Aorta (tissue), 5 donors: ENCODE measurements at regions not wholly inside any gene's neighbourhood (a gene's known extent, or its start where the extent isn't known, plus 50 kb on each side); places are given as distances from the start of the nearest gene placed in this dataset.

Experiments used
- ATAC-seq: fragments of 200-7000 bp; cut with Tn5 transposase; one replicate; pipeline ENCODE4 v1.9.1; 2022; ENCODE audit warnings: moderate library complexity; ENCODE audit not compliant: low FRiP score
- DNase-seq, 2 donors: peaks; one replicate each; pipeline ENCODE4 v3.0.0-alpha.2; 2020
- H3K27ac ChIP-seq, 2 donors: one replicate each; pipeline ENCODE4 v1.5.1; 2013; ENCODE audit warnings: low read length in 2 of 2, mild to moderate bottlenecking in 2 of 2, moderate library complexity in 2 of 2, control low read depth in 1 of 2, inconsistent platforms in 1 of 2, low read depth in 1 of 2
- H3K27me3 ChIP-seq, 2 donors: one replicate each; pipeline ENCODE4 v1.6.1; 2013; ENCODE audit warnings: control low read depth in 1 of 2, low read length in 1 of 2, mild to moderate bottlenecking in 1 of 2, moderate library complexity in 1 of 2; ENCODE audit not compliant: insufficient read depth in 2 of 2, control insufficient read depth in 1 of 2
- H3K36me3 ChIP-seq, 2 donors: one replicate each; pipeline ENCODE4 v1.6.1; 2013; ENCODE audit warnings: control low read depth in 1 of 2, low read length in 1 of 2, mild to moderate bottlenecking in 1 of 2; ENCODE audit not compliant: insufficient read depth in 2 of 2, control insufficient read depth in 1 of 2
- H3K4me1 ChIP-seq, 2 donors: one replicate each; pipeline ENCODE4 v1.6.1; 2013; ENCODE audit warnings: low read length in 2 of 2, control low read depth in 1 of 2, mild to moderate bottlenecking in 1 of 2, moderate library complexity in 1 of 2; ENCODE audit not compliant: insufficient read depth in 2 of 2, control insufficient read depth in 1 of 2
- H3K4me3 ChIP-seq, 2 donors: one replicate each; pipeline ENCODE4 v1.5.1; 2013; ENCODE audit warnings: low read length in 2 of 2, control low read depth in 1 of 2, mild to moderate bottlenecking in 1 of 2
- H3K9me3 ChIP-seq: one replicate; pipeline ENCODE4 v1.6.1; 2013; ENCODE audit warnings: mild to moderate bottlenecking, low read length; ENCODE audit not compliant: control insufficient read depth
- WGBS, 2 donors: extraction: QIAGEN DNeasy Blood & Tissue Kit; methylation state at CpG; one replicate each; pipeline ENCODE4 v1.1.7; 2013; 5-methylcytosine and 5-hydroxymethylcytosine counted together
- intact Hi-C, 2 donors: fragments of 100-400 bp; cut with DNase I; formaldehyde crosslinking; loops; one replicate each; pipeline versions ENCODE4 v1.14.2 to v1.15.0; 2022
- donor health status: healthy with polysubstance abuse.
- donor health status: Bipolar disorder and iron deficiency.
- donor health status: DM: no; HTN: no; CAD: no.
- donor health status: DM: no; HTN: no; CAD: no.
- donor health status: DM: yes; HTN: yes; CAD: no.

DNA sequence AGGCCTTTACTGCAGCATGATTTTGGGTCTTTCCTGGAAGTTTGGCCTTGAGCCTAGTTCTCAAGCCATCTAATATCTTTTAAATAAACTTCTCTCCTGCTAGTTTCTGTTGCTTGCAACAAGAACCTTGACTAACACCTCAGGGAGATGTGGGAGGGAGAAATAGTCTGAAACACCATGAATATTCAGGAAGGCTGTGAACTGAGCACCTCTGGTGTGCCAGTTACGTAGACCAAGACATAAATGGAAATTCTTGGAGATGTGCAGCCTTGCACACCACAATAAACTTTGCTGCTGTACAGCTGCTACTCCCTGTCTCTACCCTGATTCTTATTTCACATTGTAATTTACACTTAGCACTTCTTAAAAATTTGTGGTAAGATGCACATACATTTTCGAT lies 86.9 kb upstream of the SPATA13 start:
- 96 to 97% methylated on average over 2 of the region's 2 CpGs for WGBS, 2 donors
- intact Hi-C loops, result loop anchor here in 1 of 2 donors (5.0 kb wide), 1 partner anchor 89 kb away; the partner anchor contains the start of gene SPATA13
- ATAC-seq, result no peak
- H3K27ac ChIP-seq, result no peak overlapping the region
- no peaks in the 10 kb centered on the region for H3K9me3 ChIP-seq
- H3K4me3 ChIP-seq, result no peak overlapping the region
- H3K36me3 ChIP-seq, result no peaks in the 10 kb centered on the region
- H3K4me1 ChIP-seq, result peaks cover 0 to 5% of the 10 kb centered on the region in 2 donors
- DNase-seq, result no peak
- no peaks in the 10 kb centered on the region for H3K27me3 ChIP-seq

DNA sequence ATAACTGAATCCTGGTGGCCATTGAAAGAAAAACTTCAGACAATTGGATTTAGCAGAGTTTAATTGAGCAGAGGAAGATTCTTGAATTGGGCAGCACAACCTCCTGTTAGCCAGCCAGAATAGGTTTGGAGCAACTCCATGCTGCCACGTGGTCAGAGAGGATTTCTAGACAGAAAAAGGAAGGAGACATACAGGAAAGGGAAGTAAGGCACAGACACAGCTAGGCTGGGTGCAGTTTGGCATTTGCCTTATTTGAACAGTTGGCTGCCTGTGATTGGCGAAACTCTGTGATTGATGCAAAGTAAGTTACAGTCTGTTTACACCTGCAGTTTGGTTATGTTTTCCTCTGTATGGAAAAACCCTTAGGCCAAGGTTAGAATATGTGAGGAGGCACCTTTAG lies 85.8 kb upstream of the SPATA13 start:
- Histone ChIP-seq H3K27ac (peak overlapping the region in 1 of 2 donors; percentile 1), H3K4me1 (peaks cover 0 to 5% of the 10 kb centered on the region in 2 donors), H3K9me3 (no peaks in the 10 kb centered on the region), H3K4me3 (no peak overlapping the region), H3K36me3 (no peaks in the 10 kb centered on the region), H3K27me3 (no peaks in the 10 kb centered on the region)
- intact Hi-C loops, result loop anchor here in 1 of 2 donors (5.0 kb wide), 1 partner anchor 88 kb away; the partner anchor contains the start of gene SPATA13
- DNase-seq (peak in 1 of 2 donors; percentile 68), ATAC-seq (no peak)
- WGBS, 2 donors, result 37 to 40% methylated on average over 2 of the region's 2 CpGs

DNA sequence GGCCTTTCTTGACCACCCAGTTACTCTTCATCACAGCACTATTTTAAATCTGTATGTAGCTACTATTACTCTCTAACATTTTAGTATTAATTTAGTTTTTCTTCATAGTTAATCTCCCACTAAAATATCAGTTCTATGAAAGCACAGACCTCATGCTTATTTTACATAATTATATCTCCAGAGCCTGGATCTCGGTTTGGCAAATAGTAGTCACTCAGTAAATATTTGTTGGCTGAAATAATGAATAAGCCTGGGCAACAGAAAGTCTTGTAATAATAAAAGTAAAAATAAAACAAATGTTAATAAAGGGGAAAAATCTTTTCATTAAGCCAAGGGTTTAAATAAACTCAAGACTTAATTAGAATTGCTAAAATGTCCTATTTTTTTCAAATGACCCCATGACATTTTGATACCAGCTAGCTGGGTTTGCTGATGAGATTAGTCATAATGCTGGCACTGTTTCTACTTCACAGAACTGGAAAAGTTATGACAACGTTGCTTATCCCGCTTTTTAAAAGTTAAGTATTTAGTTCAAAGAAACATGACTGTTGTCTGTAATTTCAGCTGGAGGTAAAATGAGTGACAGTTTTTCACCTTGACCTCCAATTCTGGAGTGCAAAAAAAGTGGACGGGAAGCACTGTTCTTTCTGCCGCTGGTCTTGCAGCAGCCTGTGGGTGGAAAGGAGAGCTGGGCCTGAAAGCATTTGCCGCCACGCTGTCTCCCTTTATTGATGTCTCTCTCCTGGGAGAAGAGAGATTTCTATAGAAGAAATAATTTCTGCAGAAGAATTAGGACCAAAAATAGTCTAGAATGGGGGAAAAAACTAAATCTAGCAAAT lies 85.2 kb upstream of the SPATA13 start:
- WGBS, 2 donors, result 30 to 34% methylated on average over 7 of the region's 7 CpGs
- no peak for ATAC-seq
- Histone ChIP-seq H3K4me3 (no peak overlapping the region), H3K4me1 (peaks cover 0 to 5% of the 10 kb centered on the region in 2 donors), H3K9me3 (no peaks in the 10 kb centered on the region), H3K36me3 (no peaks in the 10 kb centered on the region), H3K27ac (peak overlapping the region; percentile 1 to 57), H3K27me3 (no peaks in the 10 kb centered on the region)
- intact Hi-C loops, result no loop called here
- no peak for DNase-seq

DNA sequence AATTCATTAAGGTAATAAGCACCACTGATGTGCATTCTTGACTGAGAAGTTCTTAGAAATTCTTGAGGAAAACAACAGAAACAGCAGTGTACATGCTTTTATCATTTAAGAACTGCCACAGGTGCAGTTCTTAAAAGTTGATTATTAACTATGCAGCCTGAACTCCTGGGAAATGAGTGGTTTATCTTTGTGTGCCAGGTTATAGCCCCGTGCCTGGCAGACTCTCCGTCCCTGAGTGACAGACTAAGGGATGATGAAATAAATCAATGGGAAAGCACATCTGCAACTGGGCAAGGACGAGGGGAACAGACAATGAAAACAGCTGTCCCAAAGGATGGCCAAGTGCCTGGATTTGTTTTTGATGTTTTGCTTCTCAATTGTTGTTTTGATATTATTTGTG lies 84.4 kb upstream of the SPATA13 start:
- Histone ChIP-seq H3K27me3 (no peaks in the 10 kb centered on the region), H3K36me3 (no peaks in the 10 kb centered on the region), H3K27ac (peak overlapping the region in 1 of 2 donors; percentile 57), H3K9me3 (no peaks in the 10 kb centered on the region), H3K4me1 (peaks cover 0 to 5% of the 10 kb centered on the region in 2 donors), H3K4me3 (no peak overlapping the region)
- 45 to 56% methylated on average over 3 of the region's 3 CpGs for WGBS, 2 donors
- DNase-seq (no peak), ATAC-seq (no peak)
- intact Hi-C loops, result no loop called here

DNA sequence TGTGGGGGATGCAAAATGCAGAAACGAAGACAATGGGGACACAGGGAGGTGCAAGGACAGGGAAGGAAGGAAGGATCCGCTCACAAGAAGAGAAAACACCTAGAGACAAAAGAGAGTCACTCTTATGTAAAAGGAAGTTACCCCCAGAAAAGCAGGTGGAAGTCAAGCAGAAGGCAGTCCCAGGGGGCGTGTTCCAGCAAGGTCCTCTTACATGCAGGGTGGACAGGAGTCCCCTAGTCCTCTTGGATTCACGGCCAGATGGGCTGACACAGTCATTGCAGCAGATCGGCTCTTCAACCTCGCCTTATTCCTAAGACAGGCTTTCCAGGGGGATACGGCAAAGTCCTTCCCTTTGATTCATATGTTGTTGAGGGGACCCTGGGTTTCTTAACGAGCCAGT lies 83.9 kb upstream of the SPATA13 start:
- H3K27me3 ChIP-seq, result no peaks in the 10 kb centered on the region

DNA sequence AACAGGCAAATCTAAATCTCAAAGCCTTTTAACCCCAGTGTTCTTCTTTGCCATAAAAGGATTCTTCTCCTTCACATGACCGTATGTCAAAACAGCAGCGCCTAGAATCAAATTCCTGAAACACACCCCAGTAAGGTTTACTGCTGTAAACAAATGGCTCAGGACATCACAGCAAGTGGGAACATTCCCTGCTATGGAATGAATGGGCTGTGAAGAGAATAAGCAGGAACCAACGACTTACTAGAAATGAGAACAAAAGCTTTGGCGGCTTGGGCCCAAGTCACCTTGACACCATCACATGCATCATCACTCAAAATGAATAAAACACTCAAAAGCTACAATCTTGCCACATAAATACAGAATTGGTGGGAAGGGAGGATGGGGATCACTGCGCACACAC lies 80.4 kb upstream of the SPATA13 start:
- 85 to 87% methylated on average over 5 of the region's 5 CpGs for WGBS, 2 donors
- intact Hi-C loops, result no loop called here
- no peaks in the 10 kb centered on the region for H3K9me3 ChIP-seq
- peaks cover 0 to 5% of the 10 kb centered on the region in 2 donors for H3K4me1 ChIP-seq
- no peak overlapping the region for H3K27ac ChIP-seq
- no peak for DNase-seq
- no peak for ATAC-seq
- H3K4me3 ChIP-seq, result no peak overlapping the region
- H3K36me3 ChIP-seq, result no peaks in the 10 kb centered on the region
- no peaks in the 10 kb centered on the region for H3K27me3 ChIP-seq

More for the DNA sequence above, 83.9 kb upstream of the SPATA13 start:
- 89 to 93% methylated on average over 8 of the region's 8 CpGs for WGBS, 2 donors
- DNase-seq, result no peak
- Histone ChIP-seq H3K9me3 (no peaks in the 10 kb centered on the region), H3K4me3 (no peak overlapping the region), H3K27ac (no peak overlapping the region), H3K36me3 (no peaks in the 10 kb centered on the region), H3K4me1 (peaks cover 0 to 5% of the 10 kb centered on the region in 2 donors)
- ATAC-seq, result no peak
- intact Hi-C loops, result no loop called here

DNA sequence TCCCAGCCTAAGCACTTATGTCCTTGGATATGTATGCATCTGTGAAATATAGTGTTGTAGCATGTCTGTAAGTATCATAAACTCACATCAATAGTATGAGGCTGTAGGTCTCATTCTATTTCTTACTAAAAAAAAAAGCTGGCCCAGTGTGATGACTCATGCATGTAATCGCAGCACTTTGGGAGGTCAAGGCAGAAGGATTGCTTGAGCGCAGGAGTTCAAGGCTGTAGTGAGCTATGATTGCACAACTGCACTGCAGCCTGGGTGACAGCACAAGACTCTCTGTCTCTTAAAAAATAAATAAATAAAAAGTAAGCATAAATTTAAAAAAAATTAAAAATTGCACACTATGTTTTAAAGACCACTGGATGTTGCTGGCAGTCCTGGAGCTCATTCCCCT lies 79.1 kb upstream of the SPATA13 start:
- Histone ChIP-seq H3K36me3 (no peaks in the 10 kb centered on the region), H3K27me3 (no peaks in the 10 kb centered on the region), H3K4me3 (no peak overlapping the region), H3K4me1 (no peaks in the 10 kb centered on the region), H3K27ac (no peak overlapping the region), H3K9me3 (no peaks in the 10 kb centered on the region)
- 91 to 94% methylated on average over 2 of the region's 2 CpGs for WGBS, 2 donors
- ATAC-seq, result no peak
- intact Hi-C loops, result no loop called here
- DNase-seq, result no peak

DNA sequence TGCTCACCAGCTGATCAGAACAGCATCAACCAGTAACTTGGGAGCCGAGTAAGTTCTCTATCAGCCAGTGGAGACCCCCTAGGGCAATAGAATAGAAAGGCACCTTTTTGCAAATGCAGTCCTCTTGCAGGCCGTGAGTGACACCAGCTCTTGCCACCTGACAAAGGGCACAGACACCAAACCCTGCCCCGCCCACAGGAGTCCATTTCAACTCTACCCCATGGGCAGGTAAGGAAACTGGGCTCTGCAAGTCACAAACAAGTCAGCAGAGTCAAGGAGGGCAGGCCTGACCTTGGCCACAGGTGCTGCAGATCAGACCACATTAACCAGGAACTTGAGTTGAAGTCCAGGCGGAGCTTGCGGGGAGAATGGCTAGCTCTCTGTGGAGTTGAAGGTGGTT lies 77.4 kb upstream of the SPATA13 start:
- ATAC-seq, result no peak
- intact Hi-C loops, result no loop called here
- H3K9me3 ChIP-seq, result no peaks in the 10 kb centered on the region

More for the DNA sequence above, 77.4 kb upstream of the SPATA13 start:
- no peaks in the 10 kb centered on the region for H3K4me1 ChIP-seq
- 76 to 98% methylated on average over 5 of the region's 5 CpGs for WGBS, 2 donors
- no peaks in the 10 kb centered on the region for H3K27me3 ChIP-seq
- no peak overlapping the region for H3K4me3 ChIP-seq
- DNase-seq, result no peak
- H3K36me3 ChIP-seq, result no peaks in the 10 kb centered on the region
- H3K27ac ChIP-seq, result no peak overlapping the region
